SKM-1 treated with dmso at 0.1 percent for 144 hours (cell line): ENCODE measurements at regions not wholly inside any gene's neighbourhood (a gene's known extent, or its start where the extent isn't known, plus 50 kb on each side); places are given as distances from the start of the nearest gene placed in this dataset.

Source experiments
- DNase-seq: peaks from one replicate; lab custom pipeline; 2025; ENCODE audit not compliant: unreplicated experiment; lab: John Stamatoyannopoulos, UW

- no peak for DNase-seq
Observed at GRCh38 chr11:127564810-127565209, 564.2 kb upstream of the KIRREL3 start.

DNA sequence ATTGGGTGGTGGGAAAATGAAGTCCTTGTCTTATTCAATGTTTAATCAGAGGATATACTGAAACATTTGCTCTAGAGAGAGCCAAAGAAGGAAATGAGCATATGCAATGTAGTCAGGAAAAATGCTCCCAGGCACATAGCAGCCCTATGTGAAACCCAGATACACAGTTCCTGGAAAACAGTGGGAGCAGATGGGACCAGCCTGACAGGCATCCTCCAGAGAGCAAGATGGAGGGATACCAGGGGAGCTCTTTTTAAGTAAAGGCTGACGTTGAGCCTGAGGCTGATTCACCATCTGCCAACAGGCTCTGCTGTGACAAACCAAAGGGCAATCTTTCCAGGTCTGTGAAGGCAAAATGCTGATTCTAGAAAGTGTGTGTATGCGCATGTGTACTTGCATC lies 559.4 kb upstream of the KIRREL3 start:
- DNase-seq = no peak

DNA sequence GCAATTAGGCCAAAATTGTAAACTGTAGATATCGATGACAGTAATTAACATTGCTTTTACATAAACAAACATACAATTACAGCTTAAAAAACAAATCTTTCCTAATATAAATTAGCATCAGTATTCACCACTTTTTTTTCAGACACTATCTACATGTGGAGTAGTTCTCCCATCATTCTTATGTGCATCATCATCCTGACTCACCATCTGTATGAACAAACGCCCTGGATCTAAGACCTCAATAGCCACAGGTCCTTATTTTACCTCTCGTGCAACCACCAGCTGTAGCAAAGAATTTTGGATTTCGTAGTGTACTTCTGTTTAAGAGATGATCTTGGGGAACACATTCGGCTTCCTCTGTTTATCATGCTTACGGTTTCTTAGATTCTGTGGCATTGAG lies 551.9 kb upstream of the KIRREL3 start:
- no peak for DNase-seq

DNA sequence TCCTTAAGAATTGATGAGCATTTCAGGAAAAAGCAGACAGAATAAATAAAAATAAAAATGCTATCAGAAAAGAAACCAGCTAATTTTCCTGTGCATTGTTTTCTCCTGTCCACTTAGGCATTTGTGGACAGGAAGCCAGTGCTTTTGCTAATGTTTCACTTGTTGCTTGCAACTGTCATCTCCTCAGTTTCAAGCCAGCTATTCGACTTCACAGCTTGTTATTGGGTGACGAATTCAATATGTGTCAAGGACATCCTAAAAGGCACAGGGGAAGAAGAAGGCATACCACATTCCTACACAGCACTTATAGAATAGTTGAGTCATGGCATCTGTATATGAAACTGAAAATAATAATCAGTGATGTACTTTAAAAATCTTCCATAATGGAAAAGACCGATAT lies 530.6 kb upstream of the KIRREL3 start:
- no peak for DNase-seq

DNA sequence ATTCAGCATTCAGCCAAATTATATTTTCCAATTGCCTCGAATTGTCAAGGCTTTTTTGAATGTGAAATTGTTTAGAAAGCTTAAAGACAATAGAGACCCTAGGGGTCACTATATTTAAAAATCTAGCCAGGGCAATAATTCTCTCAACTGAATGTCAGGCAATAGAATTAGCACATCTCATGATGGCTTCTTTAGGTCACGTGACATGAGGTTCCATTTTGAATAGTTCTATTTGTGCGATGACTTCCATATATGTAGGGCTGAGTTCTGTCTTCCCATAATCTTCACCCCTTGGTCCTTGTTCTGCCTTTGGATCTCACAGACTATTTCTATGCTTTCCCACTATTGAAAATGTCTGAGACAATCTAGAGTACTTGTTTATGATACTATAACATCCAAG lies 527.7 kb upstream of the KIRREL3 start:
- DNase-seq = no peak

DNA sequence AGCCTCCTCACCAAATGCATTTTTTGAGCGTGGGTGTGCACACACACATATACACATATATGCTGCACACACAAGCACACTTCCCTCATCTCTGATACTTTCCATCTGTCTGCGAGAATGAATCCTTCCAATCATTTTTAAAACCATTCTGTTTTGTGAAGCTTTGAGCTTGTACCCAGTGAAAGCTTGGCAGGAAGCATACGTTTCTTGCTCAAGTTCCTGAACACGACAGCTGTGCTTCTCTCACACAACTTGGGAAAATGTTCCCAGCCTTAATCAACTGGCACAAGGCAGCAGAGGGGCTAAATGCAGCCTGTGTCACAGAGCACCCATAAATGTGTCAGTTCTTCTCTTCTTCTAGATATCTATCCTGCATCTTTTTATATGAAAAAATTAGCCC lies 524.0 kb upstream of the KIRREL3 start:
- DNase-seq = no peak

GRCh38 chr11:127521413-127521812 lies 520.8 kb upstream of the KIRREL3 start:
- no peak for DNase-seq

DNA sequence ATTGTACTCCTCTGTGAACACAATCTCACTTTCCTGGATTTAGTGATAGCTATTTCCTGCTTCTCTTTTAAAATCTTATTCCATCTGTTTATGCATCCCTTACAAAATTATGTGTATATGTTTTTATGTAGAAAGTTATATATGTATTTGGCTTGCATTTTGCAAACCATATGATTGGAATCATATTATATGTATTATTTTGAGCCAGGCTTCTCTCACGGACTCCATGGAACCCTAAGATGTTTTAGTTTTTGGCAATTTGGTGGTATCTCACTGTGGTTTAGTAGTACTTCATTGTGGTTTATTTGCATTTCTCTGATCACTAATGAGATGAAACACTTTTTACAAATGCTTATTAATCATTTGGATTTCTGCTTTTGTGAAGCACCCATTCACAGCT lies 507.3 kb upstream of the KIRREL3 start:
- no peak for DNase-seq

- no peak for DNase-seq
Observed at GRCh38 chr11:127506647-127507046, 506.1 kb upstream of the KIRREL3 start.

- no peak for DNase-seq
Observed at GRCh38 chr11:127506126-127506525, 505.6 kb upstream of the KIRREL3 start.

DNA sequence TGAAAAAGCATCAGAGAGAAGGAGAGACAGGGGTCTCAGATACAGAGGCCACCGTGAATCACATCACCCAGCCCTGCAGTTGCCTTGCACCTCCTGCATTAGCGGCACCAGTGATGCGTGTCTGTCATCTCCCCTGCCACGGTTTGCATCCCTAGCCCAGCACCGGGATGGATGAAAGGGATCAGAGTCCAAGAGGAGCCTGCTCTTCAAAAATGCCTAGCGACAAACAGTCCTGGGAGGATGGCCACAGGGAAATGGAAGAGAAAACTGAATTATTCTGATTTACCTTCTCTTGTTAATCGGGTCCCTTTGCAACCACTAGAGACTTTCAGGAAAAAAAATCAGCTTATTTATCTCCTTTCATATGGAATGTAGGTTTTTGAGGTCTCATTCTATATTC lies 495.6 kb upstream of the KIRREL3 start:
- DNase-seq = no peak

GRCh38 chr11:127493330-127494022 lies 492.9 kb upstream of the KIRREL3 start:
- DNase-seq = no peak

DNA sequence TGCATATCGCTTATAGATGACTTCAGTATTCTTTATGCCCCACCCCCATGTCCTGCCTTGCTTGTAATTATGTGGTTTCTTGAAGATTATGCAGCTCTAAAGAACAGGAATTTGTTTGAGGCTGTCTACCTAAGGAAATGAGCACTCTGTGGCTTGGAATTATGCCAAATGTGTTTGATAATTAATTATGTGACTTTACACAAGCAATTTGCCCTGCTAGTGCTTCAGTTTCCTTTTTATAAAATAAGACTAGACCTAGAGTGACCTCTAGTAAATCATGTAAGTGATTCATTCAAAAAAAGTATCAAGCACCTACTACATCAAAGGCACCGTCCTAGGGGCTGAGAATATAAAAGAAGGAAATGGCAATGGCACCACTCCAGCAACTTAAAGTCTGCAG lies 491.5 kb upstream of the KIRREL3 start:
- no peak for DNase-seq

DNA sequence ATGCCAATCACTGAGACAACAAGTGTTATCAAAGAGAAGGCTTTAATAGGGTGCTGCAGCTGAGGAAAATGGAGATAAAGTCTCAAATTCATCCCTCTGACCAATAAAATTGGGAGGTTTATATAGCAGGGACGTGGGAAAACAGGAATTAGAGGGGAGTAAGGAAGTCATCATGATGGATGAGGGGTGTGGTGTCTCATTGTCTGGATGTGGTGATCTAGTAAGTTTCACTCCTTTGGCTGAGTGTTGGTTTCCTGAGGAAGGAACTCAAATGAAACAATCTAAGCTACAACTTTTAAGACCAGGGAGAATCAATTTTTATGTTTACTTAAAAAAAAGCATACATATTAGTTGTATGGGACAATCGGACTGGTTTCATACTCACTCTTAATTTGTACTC lies 491.0 kb upstream of the KIRREL3 start:
- no peak for DNase-seq

DNA sequence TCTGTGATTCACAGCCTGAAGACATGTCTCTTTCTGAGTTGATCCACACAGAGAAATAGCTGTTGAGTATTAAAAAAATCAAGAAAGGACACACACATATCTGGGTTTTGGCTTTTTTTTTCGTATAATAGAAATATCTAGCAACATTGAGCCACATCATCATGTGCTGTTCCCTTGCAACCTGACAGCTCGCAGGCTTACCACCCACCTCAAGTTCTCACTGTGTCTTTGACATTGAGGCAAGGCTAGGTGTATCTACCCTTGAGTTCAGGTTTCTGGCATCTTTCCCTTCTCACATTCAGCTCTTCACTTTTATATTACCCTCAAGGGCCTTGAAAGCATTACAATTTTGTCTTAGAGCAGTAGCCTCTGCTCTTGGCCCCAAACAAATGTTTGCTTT lies 490.3 kb upstream of the KIRREL3 start:
- DNase-seq = no peak

GRCh38 chr11:127485541-127485940 lies 485.0 kb upstream of the KIRREL3 start:
- DNase-seq = no peak

DNA sequence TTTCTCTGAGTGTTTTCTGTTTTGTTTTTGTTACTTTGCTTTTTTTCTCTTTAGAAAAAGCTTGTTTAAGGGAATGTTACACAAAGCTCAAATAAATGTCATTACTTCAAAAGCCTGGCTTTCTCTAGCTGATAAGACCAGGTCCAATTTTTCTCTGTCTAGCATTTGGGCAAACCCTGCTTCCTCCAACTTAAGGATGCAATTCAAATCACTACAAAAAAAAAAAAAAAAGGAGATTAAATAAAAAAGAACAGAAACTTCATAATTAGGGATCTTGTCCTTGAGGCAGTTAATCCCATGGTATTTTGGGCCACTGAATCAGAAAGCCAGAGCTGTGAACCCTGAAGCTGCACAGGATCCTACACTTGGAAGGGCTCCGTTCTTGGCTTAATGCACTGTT lies 480.8 kb upstream of the KIRREL3 start:
- DNase-seq = no peak

DNA sequence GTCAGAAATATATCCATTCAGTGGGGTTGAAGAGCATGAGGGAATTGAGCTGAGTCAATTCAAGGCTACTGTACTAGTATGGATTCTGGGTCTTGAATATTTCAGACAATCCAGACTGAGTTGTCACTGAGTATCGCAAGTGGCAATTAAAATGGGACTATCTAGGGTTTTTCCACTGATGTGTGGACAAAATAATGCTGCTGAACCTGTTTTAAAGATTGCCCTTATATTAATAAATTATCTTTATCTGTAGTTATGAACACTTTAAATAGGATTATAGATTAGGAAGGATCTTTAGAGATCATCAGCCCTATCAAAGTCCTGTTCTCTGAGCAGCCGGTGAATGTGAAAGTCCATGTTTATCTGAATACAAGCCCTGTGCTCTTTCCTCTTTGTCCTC lies 478.3 kb upstream of the KIRREL3 start:
- DNase-seq = no peak

- DNase-seq = no peak
Observed at GRCh38 chr11:127474766-127475165, 474.2 kb upstream of the KIRREL3 start.

GRCh38 chr11:127472505-127472904 lies 471.9 kb upstream of the KIRREL3 start:
- no peak for DNase-seq

GRCh38 chr11:127471662-127472061 lies 471.1 kb upstream of the KIRREL3 start:
- no peak for DNase-seq

GRCh38 chr11:127470306-127470884 lies 469.8 kb upstream of the KIRREL3 start:
- DNase-seq = no peak

DNA sequence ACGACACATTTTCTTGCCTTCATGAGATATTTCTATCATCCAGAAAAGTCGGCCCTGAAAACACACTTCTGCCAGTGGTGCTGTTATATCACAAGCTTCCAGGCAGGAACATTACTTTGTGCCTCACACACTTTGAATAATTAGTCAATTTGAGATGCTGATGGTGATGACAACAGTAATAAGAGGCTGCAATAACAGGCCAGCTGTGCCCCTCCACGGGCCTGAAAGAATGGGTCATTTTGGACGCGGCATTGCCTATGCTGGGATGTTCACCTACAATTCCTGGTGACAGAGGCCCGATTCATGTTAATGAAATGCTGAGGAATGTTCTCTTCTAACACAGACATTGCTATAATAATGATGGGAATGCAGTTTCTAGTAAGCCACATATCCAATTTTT lies 463.8 kb upstream of the KIRREL3 start:
- DNase-seq = no peak
